CD4-positive, alpha-beta T cell treated with Interleukin-1 beta for 1 hour (primary cell): ENCODE measurements at regions not wholly inside any gene's neighbourhood (a gene's known extent, or its start where the extent isn't known, plus 50 kb on each side); places are given as distances from the start of the nearest gene placed in this dataset.

Experiments used
- DNase-seq, 2 donors: peaks; one replicate each; pipeline ENCODE4 v3.0.0-alpha.2; 2020 to 2022

- peak in 1 of 2 donors; percentile 46 for DNase-seq
These were observed 52.0 kb upstream of the KCNIP1 start for GRCh38 chr5:170451747-170452365.

- no peak for DNase-seq
These were observed 53.7 kb upstream of the KCNIP1 start for GRCh38 chr5:170450061-170450669.

- no peak for DNase-seq
These were observed 54.6 kb upstream of the KCNIP1 start for GRCh38 chr5:170449232-170449631.

- no peak for DNase-seq
These were observed 55.6 kb upstream of the KCNIP1 start for GRCh38 chr5:170448221-170448620.

GRCh38 chr5:170446365-170446764 is 57.2 kb upstream of the KCNMB1 start:
- DNase-seq: no peak

- DNase-seq: no peak
These were observed 56.8 kb upstream of the KCNMB1 start for GRCh38 chr5:170445936-170446335.

GRCh38 chr5:170444969-170445505 is 55.9 kb upstream of the KCNMB1 start:
- no peak for DNase-seq

GRCh38 chr5:170444181-170444580 is 55.0 kb upstream of the KCNMB1 start:
- DNase-seq: no peak

- no peak for DNase-seq
These were observed 54.5 kb upstream of the KCNMB1 start for GRCh38 chr5:170443624-170444023.

GRCh38 chr5:170442921-170443320 is 53.8 kb upstream of the KCNMB1 start:
- DNase-seq: no peak

- DNase-seq: no peak
These were observed 53.2 kb upstream of the KCNMB1 start for GRCh38 chr5:170442391-170442790.

- DNase-seq: no peak
These were observed 52.2 kb upstream of the KCNMB1 start for GRCh38 chr5:170441393-170441784.

- DNase-seq: no peak
These were observed 51.7 kb upstream of the KCNMB1 start for GRCh38 chr5:170440771-170441392.

- DNase-seq: no peak
These were observed 50.7 kb upstream of the KCNMB1 start for GRCh38 chr5:170439944-170440269.

- no peak for DNase-seq
These were observed 50.2 kb upstream of the KCNMB1 start for GRCh38 chr5:170439223-170439943.
